ENCODE measurements at regions not wholly inside any gene's neighbourhood (a gene's known extent, or its start where the extent isn't known, plus 50 kb on each side); places are given as distances from the start of the nearest gene placed in this dataset.

DNA sequence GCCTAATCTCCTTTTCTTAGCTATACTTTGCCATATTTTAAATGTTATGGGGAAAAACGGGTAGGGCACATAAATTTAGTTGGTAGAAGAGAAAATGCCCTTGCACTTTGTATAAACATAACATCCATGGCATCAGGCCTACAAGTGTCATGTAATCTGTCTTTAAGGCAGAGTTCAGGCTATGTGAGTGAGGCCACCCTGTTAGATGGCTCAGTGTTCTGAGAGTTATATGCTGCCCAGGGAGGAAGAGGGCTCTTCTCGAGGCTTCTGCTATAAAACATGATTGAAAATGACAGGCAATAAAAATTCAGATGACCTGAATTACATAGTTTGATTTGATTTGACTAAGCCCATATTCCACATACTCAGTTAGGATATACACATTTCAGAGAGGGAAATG is 553.6 kb upstream of the MAP3K7 start:
- no peak for DNase-seq

DNA sequence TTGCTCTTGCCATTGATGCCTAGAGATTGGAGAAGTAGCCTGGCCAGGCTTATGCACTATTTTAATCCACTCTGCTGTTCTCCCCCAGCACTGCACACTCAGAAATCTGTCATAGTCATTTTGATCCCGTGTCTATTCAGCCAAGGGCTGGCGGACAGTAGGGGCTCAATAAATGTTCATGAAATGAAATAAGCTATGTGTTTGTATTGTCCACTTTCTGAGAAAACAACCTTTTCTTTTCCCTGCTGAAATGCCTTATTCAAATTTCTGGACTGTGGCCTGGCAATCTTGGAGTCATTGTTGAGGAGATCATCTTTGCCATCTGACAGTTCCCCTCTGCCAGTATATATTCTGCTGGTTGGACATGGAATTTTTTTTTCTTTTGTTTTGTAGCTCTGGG is 550.4 kb upstream of the MAP3K7 start:
- DNase-seq = no peak

DNA sequence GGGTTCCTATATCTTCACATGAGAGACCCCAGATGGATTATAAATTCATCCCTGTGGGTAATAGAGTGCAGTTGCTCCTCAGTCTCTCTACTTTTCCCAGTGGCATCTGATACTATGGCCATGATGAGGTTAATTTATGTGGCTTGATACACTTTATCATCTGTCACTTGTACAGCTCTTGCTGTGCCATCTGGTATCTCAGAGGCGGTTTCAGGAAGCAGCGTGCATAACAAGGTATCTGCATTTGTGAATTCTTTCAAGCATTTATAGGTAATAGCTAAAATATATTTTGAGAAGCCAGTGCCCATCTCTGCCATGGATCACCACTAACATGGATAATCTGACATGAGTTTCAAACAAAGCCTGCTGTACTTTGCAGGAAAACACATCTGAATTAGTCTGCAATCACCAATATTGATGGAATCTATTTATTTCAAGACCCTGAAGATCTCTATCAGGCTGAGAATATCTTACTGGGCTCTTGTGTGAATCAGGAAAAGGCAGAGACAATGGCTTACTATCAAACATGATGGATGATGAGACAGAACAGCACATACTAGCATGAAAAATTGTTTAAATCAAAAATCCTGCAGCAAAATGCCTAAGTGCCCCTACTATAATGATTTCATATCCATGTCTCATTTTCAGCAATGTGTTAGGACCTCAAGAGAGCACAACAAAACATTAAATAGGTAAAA is 548.7 kb upstream of the MAP3K7 start:
- no peak for DNase-seq

DNA sequence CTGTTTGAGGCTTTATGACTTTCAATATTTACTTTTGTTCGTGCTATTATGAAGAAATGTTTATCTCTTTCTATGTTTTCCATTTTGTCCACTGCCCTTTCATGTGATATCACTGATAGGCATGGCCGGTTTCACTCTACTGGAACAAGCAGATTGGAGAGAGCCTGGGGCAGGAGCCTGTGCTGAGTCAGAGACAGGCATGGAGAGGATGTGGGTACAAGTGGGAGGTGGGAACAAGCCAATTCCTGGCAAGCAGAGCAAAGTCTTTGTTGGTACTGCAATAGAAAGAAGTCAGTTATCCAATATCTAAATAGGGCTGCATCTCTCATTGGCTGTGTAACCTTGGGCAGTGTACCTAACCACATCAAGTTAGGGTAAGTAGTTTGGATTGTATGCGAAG is 545.6 kb upstream of the MAP3K7 start:
- DNase-seq = no peak

DNA sequence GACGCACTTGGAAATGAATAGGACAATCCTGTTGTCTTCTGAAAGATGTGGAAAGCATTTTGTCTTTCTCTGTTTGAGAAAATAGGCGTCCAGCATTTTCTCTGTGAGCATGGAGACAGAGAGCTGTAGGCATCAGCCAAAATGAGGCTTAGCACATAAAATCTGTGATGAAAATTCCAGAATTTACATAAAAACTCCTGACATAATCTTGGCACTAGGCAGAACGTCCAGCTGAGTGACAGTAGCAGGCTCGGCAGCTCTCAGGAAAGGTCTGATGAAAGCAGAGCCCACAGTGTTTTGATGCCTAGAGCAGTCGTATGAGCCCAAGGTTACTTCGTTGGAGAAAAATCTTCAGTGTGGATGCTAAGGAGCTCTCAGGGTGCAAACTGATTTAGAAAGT is 543.3 kb upstream of the MAP3K7 start:
- DNase-seq = no peak

DNA sequence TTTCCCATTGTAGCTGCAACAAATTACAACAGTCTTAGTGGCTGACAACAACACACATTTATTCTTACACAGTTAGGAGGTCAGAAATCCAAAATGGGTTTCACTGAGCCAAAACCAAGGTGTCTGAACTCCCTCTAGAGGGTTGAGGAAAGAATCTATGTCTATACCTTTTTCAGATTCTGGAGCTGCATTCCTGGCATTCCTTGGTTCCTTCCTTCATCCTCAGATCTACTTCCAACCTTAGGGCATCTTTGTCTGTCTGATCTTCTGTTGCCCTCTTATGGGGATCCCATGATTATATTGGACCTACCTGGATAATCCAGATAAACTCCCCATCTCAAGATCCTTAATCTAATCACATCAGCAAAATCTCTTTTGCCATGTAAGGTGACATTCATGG is 540.9 kb upstream of the MAP3K7 start:
- no peak for DNase-seq

DNA sequence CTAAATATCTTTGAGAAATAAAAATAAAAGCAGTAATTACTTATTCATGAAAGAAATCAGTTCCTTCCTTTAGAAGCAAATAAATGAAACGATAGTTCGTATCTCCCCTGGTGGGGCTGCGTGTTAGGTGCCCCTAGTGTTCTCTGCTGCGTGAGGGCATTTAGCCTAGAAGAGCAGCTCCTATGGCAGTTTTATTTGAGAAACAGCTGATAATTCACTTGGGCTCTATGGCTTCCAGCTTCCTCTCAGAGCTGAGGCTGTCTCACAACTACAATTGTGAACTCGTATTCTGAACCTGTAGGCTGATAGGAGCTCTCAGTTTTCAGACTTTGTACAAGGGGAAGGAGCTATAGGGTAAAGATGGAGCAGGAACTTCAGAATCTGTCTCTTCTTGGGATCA is 540.0 kb upstream of the MAP3K7 start:
- DNase-seq = no peak

DNA sequence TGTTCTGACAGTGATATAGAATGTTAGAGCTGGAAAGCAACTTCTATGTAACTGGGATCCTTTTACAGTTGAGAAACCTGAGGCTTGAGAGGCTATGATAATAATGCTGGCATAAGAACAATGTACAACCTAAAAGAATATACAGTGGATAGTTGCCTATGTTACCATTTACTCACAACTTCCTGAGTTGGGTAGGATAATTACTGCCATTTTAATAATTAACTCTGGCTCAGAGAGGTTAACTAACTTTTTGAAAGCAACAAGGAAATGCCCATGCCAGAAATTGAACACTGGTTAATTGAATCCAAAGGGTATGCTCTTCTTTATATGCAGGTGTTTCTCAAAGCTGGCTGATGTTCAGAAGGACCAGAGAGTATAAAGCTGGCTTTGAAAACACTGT is 530.7 kb upstream of the MAP3K7 start:
- DNase-seq = no peak

DNA sequence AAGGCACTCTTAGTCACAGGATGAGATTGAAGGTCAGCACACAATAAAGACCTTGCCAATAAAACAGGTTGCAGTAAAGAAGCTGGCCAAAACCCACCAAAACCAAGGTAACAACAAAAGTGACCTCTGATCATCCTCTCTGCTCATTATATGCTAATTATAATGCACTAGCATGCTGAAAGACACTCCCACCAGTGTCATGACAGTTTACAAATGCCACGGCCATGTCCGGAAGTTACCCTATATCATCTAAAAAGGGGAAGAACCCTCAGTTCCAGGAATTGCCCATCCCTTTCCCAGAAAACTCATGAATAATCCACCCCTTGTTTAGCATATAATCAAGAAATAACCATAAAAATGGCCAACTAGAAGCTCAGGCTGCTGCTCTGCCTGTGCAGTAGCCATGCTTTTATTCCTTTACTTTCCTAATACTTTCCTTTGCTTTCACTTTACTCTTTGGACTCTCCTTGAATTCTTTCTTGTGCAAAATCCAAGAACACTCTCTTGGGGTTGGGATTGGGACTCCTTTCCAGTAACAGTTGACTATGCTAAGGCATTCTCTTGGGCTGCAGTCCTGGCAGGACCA is 527.3 kb upstream of the MAP3K7 start:
- no peak for DNase-seq

DNA sequence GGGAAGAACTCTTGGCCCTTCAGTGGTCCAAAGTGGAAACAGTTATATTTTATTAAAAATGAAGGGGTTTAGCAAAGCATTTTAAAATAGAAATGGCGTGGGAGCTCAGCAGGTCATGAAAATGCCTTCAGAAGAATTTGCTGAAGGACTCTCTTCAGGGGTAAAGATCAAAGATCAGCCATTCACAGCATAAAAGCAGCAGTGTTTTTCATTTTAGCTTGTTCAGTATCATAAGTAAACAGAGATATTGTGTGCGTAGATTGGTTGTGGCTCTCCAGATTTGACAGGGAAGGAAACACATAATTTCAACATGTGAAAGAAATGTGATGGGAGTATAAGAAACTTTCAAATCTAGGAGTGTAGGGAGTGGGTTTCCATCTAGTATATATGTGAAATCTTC is 519.2 kb upstream of the MAP3K7 start:
- DNase-seq = no peak

DNA sequence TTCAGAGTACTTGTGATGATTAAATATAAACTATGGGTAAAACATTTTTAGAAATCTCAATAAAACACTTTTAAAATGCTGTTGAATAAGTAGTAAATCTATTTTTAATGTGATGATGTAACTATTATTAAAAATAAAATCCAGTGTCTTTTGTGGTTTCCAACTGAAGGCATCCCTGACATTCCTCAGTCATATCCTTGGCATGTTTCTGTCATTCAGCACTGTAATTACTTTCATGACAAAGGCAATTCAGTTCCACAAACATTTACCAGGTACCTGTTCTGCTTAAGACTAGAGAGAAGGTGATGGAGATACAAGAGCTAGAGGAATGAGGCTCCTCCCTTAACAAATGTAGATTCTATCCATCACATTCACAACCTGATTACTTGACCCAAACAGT is 518.7 kb upstream of the MAP3K7 start:
- no peak for DNase-seq

DNA sequence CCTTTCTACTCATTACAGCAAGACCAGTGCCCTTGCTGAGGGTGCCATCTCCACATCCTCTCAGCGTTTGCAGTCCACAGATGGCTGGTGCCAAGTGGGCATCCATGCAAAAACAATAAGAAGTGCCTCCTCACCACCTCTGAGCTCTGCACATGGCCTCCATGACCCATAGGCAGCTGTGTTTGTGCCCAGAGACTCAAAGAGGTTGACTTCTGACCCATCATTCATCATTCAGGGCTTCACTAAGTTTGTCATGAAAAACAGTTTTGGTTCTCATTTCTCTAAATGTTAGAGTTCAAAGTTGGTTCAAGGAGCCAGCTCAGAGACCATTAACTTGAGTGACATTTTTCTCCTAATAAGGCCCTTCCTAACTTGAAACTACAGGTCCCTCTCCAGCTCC is 512.6 kb upstream of the MAP3K7 start:
- no peak for DNase-seq

DNA sequence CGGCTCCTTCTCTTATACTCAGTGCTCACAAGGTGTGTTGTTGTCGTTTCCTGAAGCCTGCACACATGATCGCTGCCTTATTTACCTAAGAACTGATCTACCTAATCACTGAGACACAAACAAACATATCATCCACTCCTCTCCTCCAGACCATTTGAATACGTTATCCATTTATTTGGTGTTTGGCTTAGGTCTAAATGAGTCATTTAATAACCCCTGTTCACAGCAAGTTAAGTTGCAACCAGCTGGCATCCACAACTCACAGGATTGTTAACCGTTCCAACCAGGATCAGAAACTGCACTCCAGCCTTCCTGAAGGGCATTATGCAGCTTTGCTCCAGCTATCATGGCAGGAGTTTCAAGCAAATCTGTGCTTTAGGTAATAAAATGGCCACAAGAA is 511.1 kb upstream of the MAP3K7 start:
- no peak for DNase-seq

DNA sequence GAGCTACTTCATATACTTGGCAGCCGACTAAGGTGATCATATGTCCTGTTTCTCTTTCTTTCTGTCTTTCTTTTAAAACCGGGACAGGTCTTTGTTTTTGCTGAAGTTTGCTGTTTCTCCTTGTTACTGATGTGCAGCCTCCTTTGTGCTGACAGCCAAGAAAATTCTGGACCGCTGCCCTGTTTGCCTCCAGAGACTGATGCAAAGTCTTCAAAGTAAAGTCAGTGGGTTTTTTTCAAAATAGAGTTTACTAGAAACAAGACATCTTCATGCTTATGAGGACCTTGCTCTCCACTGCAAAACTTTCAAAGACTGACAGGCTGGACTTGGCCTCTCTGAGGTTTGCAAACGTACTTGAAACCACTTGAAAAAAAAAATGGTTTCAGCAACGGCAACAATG is 510.5 kb upstream of the MAP3K7 start:
- no peak for DNase-seq

DNA sequence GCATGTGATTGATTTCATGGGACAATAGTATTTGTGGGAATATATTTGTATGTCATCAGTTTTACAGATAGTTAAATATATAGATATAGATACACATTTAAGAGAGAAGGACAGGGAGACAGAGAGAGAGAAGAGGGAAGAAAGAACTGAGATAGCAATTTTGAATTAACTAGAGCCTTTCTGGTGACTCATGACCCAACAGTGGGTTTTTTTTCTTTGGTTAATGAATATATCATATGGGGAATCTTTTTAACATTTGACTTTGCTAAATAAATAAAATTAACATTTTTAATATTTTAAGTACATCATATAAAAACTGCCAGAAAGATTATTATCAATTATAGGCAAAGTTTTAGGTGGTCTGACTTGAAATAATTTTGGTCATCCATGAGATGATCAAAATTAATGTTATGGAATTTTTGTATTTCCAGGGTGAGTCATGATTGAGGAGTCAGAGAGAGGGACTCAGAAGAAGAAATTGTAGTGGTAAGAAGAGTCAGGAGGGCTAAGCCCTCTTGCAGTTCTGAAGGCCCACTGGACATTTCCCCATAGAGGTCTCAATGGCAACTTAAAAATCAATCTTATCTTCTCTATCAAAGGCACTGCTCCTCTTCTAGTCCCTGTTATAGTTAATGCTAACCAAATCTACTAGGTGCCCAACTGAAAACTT is 508.1 kb upstream of the MAP3K7 start:
- DNase-seq = no peak

DNA sequence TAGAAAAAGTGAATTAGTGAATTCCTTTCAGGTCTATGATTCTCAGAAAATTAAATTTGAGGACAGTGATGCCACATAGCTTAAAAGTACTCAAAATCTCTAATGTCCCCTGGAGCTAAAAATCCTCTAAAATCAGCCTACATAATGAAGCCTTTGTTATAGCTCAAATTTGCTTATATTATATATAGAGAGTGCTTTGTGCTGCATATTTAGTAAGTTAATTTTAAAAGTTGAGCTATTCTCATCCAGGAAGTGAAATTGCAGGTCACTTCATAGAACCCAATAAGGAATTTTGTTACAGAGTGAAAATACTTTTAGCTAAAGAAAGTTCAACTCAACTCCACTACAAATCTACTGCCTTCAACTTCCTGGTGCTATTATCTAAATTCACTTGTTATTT is 507.5 kb upstream of the MAP3K7 start:
- DNase-seq = no peak

DNA sequence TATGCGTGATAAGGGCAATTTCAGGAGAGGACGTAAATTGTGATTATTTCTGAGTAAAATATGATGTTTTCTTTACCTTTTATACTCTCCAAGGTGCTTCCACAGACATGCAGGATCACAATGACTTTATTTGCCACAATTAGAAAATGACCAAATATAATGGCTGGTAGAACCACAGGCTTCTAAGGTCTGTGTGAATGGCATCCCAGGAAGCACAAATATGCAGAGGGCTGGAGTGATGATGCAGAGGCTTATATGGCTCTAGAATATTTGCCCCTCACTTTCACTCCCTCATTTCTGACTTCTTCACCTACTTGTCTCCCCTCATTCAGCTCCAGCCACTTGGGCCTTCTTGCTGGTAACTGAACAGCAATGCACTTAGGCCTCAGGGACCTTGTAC is 502.1 kb upstream of the MAP3K7 start:
- DNase-seq = no peak

DNA sequence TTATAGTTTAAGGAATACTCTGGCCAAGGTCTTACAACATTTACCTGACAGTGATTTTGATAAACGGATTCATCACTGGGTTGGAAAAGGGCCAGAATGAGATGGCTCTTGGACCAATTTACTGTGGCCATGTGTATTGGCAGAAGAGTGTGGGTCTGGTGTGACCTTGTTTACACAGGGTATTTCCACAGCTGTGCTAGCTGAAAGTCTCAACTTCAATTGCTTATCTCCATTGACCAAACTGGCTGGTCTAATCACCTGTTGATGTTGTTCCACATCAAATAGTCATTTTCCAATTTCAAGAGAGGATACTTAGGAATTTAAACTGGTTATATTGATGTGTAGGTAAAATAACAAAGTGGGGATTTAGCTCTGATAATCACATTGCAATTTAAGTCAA is 501.6 kb upstream of the MAP3K7 start:
- no peak for DNase-seq

DNA sequence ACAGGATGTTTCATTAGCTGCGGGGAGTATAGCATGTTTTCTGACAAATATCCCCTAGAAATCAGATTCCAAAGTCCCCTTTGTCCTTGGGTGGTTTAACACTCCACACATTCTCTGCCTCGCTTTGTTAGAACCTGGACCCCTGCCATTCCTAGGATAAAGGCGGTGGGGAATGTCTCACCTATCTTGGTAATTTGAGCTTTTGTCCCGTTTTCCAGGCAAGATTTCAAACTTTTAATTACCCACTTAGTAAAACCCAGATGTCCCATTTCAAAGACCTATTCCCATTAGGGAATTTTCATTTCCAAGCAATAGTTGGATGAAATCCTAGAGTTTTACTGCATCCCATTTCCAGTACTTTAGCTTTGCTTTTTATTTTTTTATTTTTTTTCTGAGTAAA is 501.0 kb upstream of the MAP3K7 start:
- DNase-seq = no peak

DNA sequence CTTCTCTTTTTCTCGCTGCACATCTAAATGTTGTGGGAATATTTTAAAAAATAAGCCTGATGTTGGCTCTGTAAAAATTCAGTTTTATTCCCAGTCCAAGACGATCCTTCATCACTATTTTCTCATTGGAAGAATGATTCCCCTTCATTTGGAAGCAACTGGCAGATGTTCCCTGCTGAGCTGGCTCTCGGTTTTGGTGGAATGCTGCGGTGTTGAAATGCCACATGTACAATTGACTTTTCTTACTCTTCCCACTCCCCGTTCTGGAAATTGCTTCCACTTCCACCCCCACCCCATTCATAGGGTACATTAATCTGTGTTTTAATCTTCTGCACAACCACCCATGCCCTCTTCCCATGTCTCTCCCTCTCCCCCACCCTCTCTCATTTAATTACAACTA is 496.3 kb upstream of the MAP3K7 start:
- DNase-seq = no peak

DNA sequence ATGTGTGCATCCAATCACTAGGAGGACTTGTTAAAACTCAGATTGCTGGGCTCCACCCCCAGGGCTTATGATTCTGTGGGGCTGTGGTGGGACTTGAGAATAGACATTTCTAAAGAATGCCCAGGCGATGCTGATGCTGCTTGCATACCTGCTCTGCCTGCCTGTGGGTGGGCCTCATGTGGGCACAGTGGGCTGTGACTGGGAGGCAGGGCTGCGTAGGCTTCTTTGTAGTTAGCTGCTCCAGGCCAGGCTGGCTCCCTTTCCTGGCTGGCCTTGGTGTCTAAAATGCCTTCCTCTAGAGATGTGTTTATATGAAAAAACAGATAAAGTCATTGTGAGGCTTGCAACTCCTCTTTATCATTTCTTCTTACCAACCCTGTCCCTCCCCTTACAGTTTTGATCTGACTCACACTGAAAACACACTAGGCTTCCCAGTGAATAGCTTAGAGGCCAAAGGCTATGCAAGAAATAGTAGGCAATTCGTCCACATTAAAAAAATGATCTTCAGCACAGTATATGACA is 495.5 kb upstream of the MAP3K7 start:
- no peak for DNase-seq

DNA sequence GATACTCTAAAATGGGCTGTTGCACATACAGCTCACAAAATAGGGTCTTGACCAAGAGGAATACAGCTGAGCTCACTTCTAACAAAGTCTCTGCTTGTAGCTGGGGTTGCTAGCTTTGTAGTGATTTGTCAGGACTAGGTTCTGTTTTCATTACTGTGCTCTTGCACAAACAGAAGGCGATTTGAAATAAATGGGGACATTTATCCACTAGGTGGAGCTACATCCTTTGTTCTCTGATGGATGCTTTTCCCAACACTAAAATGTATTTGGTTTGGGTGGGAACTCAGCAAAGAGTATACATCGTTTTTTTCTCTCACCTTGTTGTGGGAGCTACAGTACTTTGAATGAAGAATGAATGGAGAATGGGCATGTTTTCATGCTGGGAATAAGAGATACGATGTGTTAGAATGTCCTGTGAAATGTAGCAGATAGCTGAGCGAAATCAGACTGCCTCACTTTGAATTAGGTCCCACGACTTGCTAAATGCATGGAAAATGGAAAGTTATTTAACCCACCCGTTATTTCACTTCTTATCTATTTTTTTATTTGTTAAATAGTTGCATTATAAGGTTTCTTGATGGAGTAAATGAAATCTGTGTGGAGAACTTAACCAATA is 494.7 kb upstream of the MAP3K7 start:
- no peak for DNase-seq

DNA sequence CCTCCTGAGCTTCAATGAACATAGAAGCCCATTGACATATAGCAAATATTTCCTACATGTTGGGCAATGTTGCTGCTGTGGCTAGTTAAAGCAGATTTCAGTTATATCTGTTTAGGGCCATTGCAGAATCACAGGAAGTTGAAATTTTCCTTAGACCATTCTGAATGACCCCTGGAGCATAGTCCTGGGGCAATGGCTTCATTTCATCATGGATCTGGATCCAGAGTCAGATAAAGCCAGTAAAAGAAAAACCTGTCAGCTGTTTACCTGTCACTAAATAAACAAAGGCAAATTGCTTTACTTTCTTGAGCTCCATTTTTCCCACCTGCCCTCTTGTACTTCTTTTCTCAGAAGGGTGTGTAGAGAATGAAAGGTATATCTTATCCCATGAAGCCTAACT is 494.0 kb upstream of the MAP3K7 start:
- DNase-seq = no peak

DNA sequence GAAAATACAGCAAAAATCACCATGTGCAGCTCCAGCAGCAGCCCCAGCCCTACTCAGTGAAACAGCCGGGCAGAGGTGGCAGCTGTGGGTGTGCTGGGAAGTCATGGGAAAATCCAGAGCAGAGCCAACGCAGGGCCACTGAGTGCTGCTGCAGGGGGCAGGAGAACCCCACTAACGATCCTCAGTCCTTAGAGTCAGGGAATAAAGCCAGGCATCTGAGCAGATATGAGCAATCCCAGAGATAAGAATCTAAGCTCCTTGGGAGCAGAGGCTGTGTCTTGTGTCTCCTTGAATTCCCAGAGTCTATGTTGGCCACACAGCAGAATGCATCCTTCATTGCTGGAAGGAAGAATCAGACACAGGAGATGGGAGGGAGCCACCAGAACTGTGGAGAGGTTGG is 493.1 kb upstream of the MAP3K7 start:
- no peak for DNase-seq
